OCI-LY3 (cell line): ENCODE measurements at regions not wholly inside any gene's neighbourhood (a gene's known extent, or its start where the extent isn't known, plus 50 kb on each side); places are given as distances from the start of the nearest gene placed in this dataset.

Source experiments
- CTCF ChIP-seq: fragments of 200-600, 300-600 bp; sonication (generic); IDR thresholded peaks from 2 replicates; pipeline ENCODE4 v1.5.1; 2014; ENCODE audit warnings: antibody characterized with exemption, low read length, low read depth
- EZH2phosphoT487 ChIP-seq: fragments of 200-600 bp; shearing (Covaris generic); IDR thresholded peaks from 2 replicates; pipeline ENCODE4 v1.6.1; 2018; ENCODE audit warnings: antibody characterized with exemption, mixed run types, low read depth

- TF ChIP-seq CTCF (no peak), EZH2phosphoT487 (no peak)
These were observed 254.1 kb upstream of the IGFBP7 start for GRCh38 chr4:57364255-57364654.
